Progenitor cell of endocrine pancreas (in vitro differentiated cells): ENCODE measurements at regions not wholly inside any gene's neighbourhood (a gene's known extent, or its start where the extent isn't known, plus 50 kb on each side); places are given as distances from the start of the nearest gene placed in this dataset.

Experiments used
- DNase-seq: peaks from one replicate; pipeline ENCODE4 v3.0.0; 2021; ENCODE audit warnings: low spot score; ENCODE audit not compliant: unreplicated experiment
- H3K27ac Mint-ChIP-seq: 2 replicates; pipeline ENCODE4 v1.8.0; 2021; ENCODE audit warnings: mild to moderate bottlenecking, moderate library complexity, mixed read lengths
- H3K27me3 Mint-ChIP-seq: 2 replicates; pipeline ENCODE4 v1.8.0; 2021; ENCODE audit warnings: mixed read lengths
- H3K36me3 Mint-ChIP-seq: 2 replicates; pipeline ENCODE4 v1.8.0; 2022; ENCODE audit warnings: mixed read lengths; ENCODE audit not compliant: insufficient read depth
- H3K4me1 Mint-ChIP-seq: 2 replicates; pipeline ENCODE4 v1.8.0; 2021; ENCODE audit warnings: low read depth, mixed read lengths
- H3K4me3 Mint-ChIP-seq: 2 replicates; pipeline ENCODE4 v1.8.0; 2021; ENCODE audit warnings: low read depth, mild to moderate bottlenecking, moderate library complexity, mixed read lengths
- H3K9me3 Mint-ChIP-seq: 2 replicates; pipeline ENCODE4 v1.8.0; 2021; ENCODE audit warnings: low read depth, mixed read lengths
- CTCF ChIP-seq: fragments of 200-600 bp; sonication (generic); IDR thresholded peaks from one replicate; pipeline ENCODE4 v1.5.0; 2021; ENCODE audit warnings: antibody characterized with exemption, mild to moderate bottlenecking; ENCODE audit not compliant: unreplicated experiment

DNA sequence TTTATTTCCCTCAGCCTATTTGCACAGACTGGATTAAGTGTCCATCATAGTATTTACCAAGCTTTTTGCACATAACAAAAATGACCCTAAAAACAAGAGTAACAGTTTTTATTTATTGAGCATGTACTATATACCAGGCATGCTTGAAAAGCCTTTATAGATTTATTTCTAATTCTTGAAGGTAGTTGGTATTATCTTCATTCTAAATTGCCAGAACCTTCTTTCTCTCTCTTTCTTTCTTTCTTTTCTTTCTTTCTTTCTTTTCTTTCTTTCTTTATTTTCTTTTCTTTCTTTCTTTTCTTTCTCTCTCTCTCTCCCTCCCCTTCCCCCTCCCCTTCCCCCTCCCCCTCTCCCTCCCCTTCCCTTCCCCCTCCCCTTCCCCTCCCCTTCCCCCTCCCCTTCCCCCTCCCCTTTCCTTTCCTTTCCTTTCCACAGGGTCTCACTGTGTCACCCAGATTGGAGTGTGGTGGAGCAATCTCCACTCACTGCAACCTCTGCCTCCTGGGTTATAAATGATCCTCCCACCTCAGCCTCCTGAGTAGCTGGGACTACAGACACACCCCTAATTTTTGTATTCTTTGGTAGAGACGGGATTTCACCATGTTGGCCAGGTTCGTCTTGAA is 310.9 kb upstream of the RBFOX1 start:
- no peak for DNase-seq
- H3K9me3 Mint-ChIP-seq = no peaks in the 10 kb centered on the region
- H3K36me3 Mint-ChIP-seq = no peaks in the 10 kb centered on the region
- H3K27me3 Mint-ChIP-seq = peaks cover 11% of the 10 kb centered on the region
- H3K27ac Mint-ChIP-seq = no peak overlapping the region
- no peak for TF ChIP-seq CTCF
- H3K4me3 Mint-ChIP-seq = no peak overlapping the region
- H3K4me1 Mint-ChIP-seq = no peaks in the 10 kb centered on the region

GRCh38 chr16:7017006-7017662 is 315.5 kb upstream of the RBFOX1 start:
- no peak for TF ChIP-seq CTCF
- no peak for DNase-seq
- Mint-ChIP-seq H3K4me1 (no peaks in the 10 kb centered on the region), H3K9me3 (no peaks in the 10 kb centered on the region), H3K27ac (no peak overlapping the region), H3K36me3 (no peaks in the 10 kb centered on the region), H3K27me3 (peaks cover 19% of the 10 kb centered on the region), H3K4me3 (no peak overlapping the region)

DNA sequence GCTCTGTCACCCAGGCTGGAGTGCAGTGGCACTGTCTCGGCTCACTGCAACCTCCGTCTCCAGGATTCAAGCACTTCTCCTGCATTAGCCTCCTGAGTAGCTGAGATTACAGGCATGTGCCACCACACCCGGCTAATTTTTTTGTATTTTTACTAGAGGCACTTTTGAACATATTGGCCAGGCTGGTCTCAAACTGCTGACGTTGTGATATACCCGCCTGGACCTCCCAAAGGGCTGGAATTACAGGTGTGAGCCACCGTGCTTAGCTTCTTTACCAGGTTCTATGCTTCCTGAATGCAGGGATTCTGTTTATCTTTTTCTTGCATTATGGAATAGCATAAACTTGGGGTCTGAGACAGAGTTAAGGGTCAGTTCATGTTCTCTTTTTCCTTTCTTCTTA is 317.9 kb upstream of the RBFOX1 start:
- TF ChIP-seq CTCF = no peak
- Mint-ChIP-seq H3K27me3 (peaks cover 25% of the 10 kb centered on the region), H3K27ac (no peak overlapping the region), H3K36me3 (no peaks in the 10 kb centered on the region), H3K9me3 (no peaks in the 10 kb centered on the region), H3K4me1 (no peaks in the 10 kb centered on the region), H3K4me3 (no peak overlapping the region)
- DNase-seq = no peak

DNA sequence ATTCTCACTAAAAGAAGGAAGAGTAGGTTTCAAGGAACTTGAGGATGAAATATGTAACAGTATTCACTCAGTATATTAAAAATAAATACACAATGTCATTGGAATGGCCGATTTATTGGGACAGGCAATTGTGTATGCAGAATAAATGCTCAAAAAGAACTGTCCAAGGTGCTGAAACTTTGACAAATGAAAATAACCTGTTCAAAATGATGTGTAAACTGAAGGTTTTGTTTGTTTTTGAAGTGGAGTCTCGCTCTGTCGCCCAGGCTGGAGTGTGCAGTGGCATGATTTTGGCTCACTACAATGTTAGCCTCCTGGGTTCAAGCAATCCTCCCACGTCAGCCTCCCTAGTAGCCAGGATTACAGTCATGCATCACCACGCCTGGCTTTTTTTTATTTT is 318.7 kb upstream of the RBFOX1 start:
- TF ChIP-seq CTCF = no peak
- Mint-ChIP-seq H3K4me1 (no peaks in the 10 kb centered on the region), H3K27me3 (peaks cover 27% of the 10 kb centered on the region), H3K27ac (no peak overlapping the region), H3K9me3 (no peaks in the 10 kb centered on the region), H3K36me3 (no peaks in the 10 kb centered on the region), H3K4me3 (no peak overlapping the region)
- no peak for DNase-seq

GRCh38 chr16:7004266-7004665 is 328.4 kb upstream of the RBFOX1 start:
- TF ChIP-seq CTCF = no peak
- H3K4me1 Mint-ChIP-seq = no peaks in the 10 kb centered on the region
- H3K27ac Mint-ChIP-seq = no peak overlapping the region
- H3K27me3 Mint-ChIP-seq = peaks cover 20% of the 10 kb centered on the region
- no peaks in the 10 kb centered on the region for H3K36me3 Mint-ChIP-seq
- DNase-seq = no peak
- H3K9me3 Mint-ChIP-seq = no peaks in the 10 kb centered on the region
- no peak overlapping the region for H3K4me3 Mint-ChIP-seq
